ENCODE measurements at regions not wholly inside any gene's neighbourhood (a gene's known extent, or its start where the extent isn't known, plus 50 kb on each side); places are given as distances from the start of the nearest gene placed in this dataset.
"Not testable (repeated sequence)": the region's sequence is repeated elsewhere in the genome, so short reads cannot be mapped to it uniquely, and the experiment has no call there.

DNA sequence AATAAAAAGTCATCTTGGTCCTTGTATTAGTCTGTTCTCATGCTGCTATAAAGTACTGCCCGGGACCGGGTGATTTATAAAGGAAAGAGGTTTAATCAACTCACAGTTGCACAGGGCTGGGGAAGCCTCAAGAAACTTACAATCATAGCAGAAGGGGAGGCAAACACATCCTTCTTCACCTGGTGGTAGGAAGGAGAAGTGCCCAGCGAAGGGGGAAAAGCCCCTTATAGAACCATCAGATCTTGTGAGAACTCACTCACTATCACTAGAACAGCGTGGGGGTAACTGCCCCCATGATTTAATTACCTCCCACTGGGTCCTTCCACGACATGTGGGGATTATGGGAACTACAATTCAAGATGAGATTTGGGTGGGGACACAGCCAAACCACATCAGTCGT is 215.0 kb downstream of the CDRT15L2 start:
- in situ Hi-C loops (cut with HindIII; ENCODE audit: low sequenced_read_pairs); DNase-seq (ENCODE audit: low read depth); H3K4me3 ChIP-seq (ENCODE audit: low read depth, low read length): not testable (repeated sequence)
- TF ChIP-seq, protein P1, sequence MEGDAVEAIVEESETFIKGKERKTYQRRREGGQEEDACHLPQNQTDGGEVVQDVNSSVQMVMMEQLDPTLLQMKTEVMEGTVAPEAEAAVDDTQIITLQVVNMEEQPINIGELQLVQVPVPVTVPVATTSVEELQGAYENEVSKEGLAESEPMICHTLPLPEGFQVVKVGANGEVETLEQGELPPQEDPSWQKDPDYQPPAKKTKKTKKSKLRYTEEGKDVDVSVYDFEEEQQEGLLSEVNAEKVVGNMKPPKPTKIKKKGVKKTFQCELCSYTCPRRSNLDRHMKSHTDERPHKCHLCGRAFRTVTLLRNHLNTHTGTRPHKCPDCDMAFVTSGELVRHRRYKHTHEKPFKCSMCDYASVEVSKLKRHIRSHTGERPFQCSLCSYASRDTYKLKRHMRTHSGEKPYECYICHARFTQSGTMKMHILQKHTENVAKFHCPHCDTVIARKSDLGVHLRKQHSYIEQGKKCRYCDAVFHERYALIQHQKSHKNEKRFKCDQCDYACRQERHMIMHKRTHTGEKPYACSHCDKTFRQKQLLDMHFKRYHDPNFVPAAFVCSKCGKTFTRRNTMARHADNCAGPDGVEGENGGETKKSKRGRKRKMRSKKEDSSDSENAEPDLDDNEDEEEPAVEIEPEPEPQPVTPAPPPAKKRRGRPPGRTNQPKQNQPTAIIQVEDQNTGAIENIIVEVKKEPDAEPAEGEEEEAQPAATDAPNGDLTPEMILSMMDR (IDR thresholded peaks at IDR 0.05; ENCODE audit: low read depth, low read length, missing control alignments), result peak; percentile 7

DNA sequence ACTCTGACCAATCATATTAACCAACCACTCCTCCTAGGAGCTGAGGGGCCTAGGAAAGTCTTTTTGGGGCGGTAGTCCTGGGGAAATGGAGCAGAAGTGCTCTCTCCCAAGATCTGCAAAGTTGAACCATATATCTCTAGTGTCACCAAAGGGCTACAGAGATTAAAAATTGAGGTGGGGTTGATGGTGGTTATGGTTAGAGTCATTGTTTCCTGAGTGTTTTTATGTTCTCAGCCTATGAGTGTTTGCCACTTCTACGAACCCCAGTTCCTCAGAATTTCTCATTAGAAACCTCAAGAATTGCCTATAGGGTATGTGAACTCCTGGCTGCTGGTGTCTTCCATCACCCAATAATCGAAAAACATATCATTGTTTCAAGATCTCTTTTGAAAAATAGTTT is 217.8 kb downstream of the CDRT15L2 start:
- TF ChIP-seq, protein P1 (IDR thresholded peaks at IDR 0.05; ENCODE audit: low read depth, low read length, missing control alignments), result no peak
- H3K4me3 ChIP-seq (ENCODE audit: low read depth, low read length), result no peak overlapping the region
- no peak for DNase-seq (ENCODE audit: low read depth)
- in situ Hi-C loops (cut with HindIII; ENCODE audit: low sequenced_read_pairs), result no loop called here

DNA sequence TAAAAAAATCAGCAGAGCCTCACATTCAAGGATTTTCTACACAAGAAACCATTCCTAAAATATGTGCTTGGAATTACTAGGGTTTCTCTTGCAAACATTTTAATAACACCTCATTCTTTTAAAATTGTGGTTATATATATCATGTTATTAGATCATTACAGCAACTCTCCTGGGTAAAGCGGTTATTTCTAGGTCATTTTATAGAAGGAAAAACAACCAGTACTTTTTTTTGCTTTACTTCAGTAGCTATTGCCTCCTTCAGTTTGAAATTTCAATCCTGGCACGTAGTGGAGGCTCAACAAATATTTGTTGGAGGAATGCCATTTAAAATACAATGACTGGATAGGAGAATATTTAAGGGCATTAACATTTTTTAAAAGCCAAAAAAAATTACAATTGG is 220.6 kb downstream of the CDRT15L2 start:
- TF ChIP-seq, protein P1 (IDR thresholded peaks at IDR 0.05; ENCODE audit: low read depth, low read length, missing control alignments), result no peak
- in situ Hi-C loops (cut with HindIII; ENCODE audit: low sequenced_read_pairs), result no loop called here

DNA sequence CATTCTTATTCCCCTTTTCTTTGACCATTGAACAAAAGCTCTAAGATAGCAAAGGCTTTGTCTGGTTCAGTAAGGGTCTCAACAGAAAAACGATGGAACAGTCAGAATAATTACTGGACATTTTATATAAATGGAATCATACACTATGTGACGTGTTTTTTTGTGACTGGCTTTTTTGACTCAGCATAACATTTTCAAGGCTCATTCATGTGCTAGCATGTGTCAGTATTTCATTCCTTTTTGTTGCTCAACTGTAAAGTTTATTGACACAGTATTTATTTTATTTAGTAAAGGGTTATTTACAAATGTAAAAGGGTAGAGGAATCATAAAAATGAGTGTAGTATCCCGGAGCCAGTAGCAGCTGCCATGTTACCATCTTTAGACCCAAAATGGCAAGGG is 226.2 kb downstream of the CDRT15L2 start:
- no peak overlapping the region for H3K4me3 ChIP-seq (ENCODE audit: low read depth, low read length)
- no peak for DNase-seq (ENCODE audit: low read depth)
- TF ChIP-seq, protein P1 (IDR thresholded peaks at IDR 0.05; ENCODE audit: low read depth, low read length, missing control alignments), result no peak
- in situ Hi-C loops (cut with HindIII; ENCODE audit: low sequenced_read_pairs), result no loop called here

More for the DNA sequence above, 220.6 kb downstream of the CDRT15L2 start:
- H3K4me3 ChIP-seq (ENCODE audit: low read depth, low read length), result no peak overlapping the region
- DNase-seq (ENCODE audit: low read depth), result no peak

DNA sequence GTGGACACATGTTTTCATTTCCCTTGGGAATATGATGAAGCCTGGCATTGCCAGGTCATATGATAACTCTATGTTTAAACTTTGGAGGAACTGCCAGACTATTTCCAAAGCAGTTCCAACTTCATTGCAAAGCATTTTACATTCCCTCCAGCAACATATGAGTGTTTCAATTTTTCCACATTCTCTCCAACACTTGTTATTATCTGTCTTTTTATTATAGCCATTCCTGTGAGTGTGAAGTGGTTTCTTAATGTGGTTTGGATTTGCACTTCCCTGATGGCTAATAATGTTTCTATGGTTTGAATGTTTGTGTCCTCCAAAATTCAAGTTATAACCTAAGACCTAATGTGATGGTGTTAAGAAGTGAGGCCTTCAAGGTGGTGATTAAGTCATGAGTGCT is 228.0 kb downstream of the CDRT15L2 start:
- H3K4me3 ChIP-seq (ENCODE audit: low read depth, low read length); in situ Hi-C loops (cut with HindIII; ENCODE audit: low sequenced_read_pairs); DNase-seq (ENCODE audit: low read depth): not testable (repeated sequence)

DNA sequence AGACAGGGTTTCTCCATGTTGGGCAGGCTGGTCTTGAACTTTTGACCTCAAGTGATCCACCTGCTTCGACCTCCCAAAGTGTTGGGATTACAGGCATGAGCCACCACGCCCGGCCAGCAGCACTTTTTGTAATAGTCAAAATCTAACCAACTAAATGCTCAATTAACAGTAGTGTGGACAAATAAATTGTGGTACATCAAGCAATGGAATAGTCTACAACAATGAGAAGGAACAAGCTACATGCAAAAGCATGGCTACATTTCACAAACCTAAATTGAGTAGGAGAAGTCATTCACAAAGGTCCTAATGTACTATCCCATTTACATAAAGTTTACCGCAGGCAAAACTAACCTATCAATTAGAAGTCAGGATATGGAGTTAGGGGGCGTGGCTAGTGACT is 227.4 kb downstream of the USP22 start:
- DNase-seq (ENCODE audit: low read depth); H3K4me3 ChIP-seq (ENCODE audit: low read depth, low read length); in situ Hi-C loops (cut with HindIII; ENCODE audit: low sequenced_read_pairs): not testable (repeated sequence)

DNA sequence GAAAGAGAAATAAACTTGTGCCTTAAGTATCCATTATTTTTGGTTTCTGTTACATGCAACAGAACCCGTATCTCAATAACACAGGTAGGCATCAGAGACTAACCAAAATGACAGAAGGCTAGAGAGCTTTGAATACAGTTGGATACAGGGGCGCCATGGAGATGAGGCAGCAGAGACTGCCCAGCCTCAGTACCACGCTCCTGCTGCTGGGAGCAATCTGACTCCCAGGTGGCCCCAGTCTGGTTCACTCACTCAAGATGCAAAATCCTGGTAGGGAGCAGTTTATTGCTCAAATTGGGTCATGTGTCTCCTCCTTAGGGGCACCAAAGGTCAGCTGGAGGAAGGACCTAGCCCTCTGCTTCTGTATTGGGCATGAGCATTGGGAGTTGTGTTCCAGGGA is 218.9 kb downstream of the USP22 start:
- H3K4me3 ChIP-seq (ENCODE audit: low read depth, low read length), result no peak overlapping the region
- DNase-seq (ENCODE audit: low read depth), result no peak
- in situ Hi-C loops (cut with HindIII; ENCODE audit: low sequenced_read_pairs), result no loop called here
- TF ChIP-seq, protein P1 (IDR thresholded peaks at IDR 0.05; ENCODE audit: low read depth, low read length, missing control alignments), result no peak

DNA sequence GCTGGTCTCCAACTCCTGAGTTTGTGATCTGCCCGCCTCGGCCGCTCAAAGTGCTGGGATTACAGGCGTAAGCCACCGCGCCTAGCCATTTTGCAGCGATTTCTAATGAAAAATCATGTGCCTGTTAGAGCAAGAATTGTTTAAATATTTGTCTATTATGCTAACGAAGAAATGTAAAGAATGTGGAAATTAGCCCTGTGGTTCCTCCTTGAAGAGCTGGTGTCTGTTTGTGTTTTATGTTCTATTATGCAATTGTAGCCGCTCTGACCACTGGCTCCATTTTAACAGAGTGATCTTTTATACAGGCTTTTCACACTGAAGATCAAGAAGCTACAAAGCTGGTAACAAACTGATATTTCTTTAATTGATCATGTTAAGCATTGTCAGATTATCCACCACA is 217.3 kb downstream of the USP22 start:
- in situ Hi-C loops (cut with HindIII; ENCODE audit: low sequenced_read_pairs), result no loop called here
- no peak overlapping the region for H3K4me3 ChIP-seq (ENCODE audit: low read depth, low read length)
- no peak for DNase-seq (ENCODE audit: low read depth)
- TF ChIP-seq, protein P1 (IDR thresholded peaks at IDR 0.05; ENCODE audit: low read depth, low read length, missing control alignments), result no peak

DNA sequence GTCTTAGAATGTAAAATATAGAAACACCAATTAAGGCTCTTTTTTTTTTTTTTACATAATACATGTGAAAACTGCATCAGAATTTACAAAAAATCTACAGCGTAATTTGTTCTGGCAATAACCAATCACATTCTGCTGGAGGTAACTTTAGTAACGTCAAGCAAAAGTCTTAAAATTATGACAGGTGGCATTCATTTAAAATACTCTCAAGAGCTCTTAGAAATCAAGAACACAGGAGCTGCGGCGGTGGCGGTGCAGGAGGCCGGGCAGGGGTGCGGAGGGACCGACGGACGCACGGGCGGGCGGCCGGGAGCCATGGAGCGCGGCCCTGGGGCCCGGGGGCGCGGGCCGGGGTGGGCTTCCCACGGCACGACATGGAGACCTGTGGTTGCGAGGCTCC is 202.4 kb downstream of the USP22 start:
- in situ Hi-C loops (cut with HindIII; ENCODE audit: low sequenced_read_pairs); H3K4me3 ChIP-seq (ENCODE audit: low read depth, low read length): not testable (repeated sequence)

DNA sequence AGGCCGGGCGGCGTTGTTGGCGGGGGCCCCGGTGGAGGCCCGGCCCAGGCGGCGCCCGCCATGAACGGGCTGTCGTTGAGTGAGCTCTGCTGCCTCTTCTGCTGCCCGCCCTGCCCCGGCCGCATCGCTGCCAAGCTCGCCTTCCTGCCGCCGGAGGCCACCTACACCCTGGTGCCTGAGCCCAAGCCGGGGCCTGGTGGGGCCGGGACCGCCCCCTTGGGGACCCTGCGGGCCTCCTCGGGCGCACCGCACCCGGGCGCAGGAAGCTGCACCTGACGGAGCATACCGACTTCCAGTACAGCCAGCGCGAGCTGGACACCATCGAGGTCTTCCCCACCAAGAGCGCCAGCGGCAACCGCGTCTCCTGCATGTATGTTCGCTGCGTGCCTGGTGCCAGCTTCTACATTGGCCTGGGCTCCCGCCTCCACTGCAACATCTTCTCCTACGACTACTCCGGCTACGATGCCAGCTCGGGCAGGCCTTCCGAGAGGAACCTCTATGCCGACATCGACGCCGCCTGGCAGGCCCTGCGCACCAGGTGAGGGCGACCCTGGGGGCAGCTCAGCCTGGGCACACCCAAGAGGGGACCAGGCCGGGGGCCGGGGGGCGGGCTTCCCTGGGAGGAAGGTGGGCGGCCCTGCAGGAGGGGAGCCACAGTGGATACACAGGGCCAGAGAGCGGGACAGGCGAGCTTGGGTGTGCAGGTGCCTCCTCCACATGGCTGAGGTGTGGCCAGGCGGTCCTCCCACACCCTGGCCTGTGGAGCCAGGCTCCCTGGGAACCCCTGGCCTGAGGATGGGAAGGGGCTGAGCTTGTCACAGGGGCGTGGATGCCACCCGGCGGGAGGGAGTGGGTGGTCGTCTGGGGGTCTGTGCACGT is 201.6 kb downstream of the USP22 start:
- H3K4me3 ChIP-seq (ENCODE audit: low read depth, low read length); DNase-seq (ENCODE audit: low read depth); in situ Hi-C loops (cut with HindIII; ENCODE audit: low sequenced_read_pairs): not testable (repeated sequence)

More for the DNA sequence above, 202.4 kb downstream of the USP22 start:
- not testable (repeated sequence) for DNase-seq (ENCODE audit: low read depth)

All from astrocyte of the cerebellum (primary cell).